Cardiac muscle cell (in vitro differentiated cells and primary cell): ENCODE measurements at regions not wholly inside any gene's neighbourhood (a gene's known extent, or its start where the extent isn't known, plus 50 kb on each side); places are given as distances from the start of the nearest gene placed in this dataset.

Source experiments
- DNase-seq, 2 donors: peaks; one replicate each; pipeline versions ENCODE4 v3.0.0 to v3.0.0-alpha.2; 2010 to 2017; ENCODE audit warnings: low read depth in 1 of 2, low spot score in 1 of 2
- H3K27ac ChIP-seq: fragments of 200-600 bp; sonication (generic); 2 replicates; pipeline ENCODE4 v1.5.1; 2016
- H3K27me3 ChIP-seq: fragments of 200-600 bp; sonication (generic); 2 replicates; pipeline ENCODE4 v1.6.0; 2016; ENCODE audit warnings: control low read depth
- H3K36me3 ChIP-seq: fragments of 200-600 bp; sonication (generic); 2 replicates; pipeline ENCODE4 v1.5.1; 2016; ENCODE audit warnings: control low read depth
- H3K4me1 ChIP-seq: fragments of 200-600 bp; sonication (generic); 2 replicates; pipeline ENCODE4 v1.8.1; 2017; ENCODE audit warnings: low read depth, mild to moderate bottlenecking, mixed run types
- H3K4me3 ChIP-seq: fragments of 200-600 bp; sonication (generic); 2 replicates; pipeline ENCODE4 v1.5.1; 2016; ENCODE audit warnings: mild to moderate bottlenecking
- H3K9me3 ChIP-seq: fragments of 200-600 bp; sonication (generic); 2 replicates; pipeline ENCODE4 v1.5.1; 2017; ENCODE audit warnings: low read depth, mild to moderate bottlenecking, control low read depth
- CTCF ChIP-seq: IDR thresholded peaks from 2 replicates; pipeline ENCODE4 v1.5.1; 2012; ENCODE audit warnings: low read depth, mild to moderate bottlenecking, low read length

- DNase-seq: no peak
- TF ChIP-seq CTCF: no peak
- H3K4me1 ChIP-seq: peaks cover 43% of the 10 kb centered on the region
- H3K27me3 ChIP-seq: no peaks in the 10 kb centered on the region
- H3K36me3 ChIP-seq: no peaks in the 10 kb centered on the region
- no peak overlapping the region for H3K27ac ChIP-seq
- no peaks in the 10 kb centered on the region for H3K9me3 ChIP-seq
- H3K4me3 ChIP-seq: no peak overlapping the region
These were observed 303.0 kb upstream of the MSX2 start for GRCh38 chr5:174421408-174421805.

GRCh38 chr5:174423558-174423957 lies 300.8 kb upstream of the MSX2 start:
- peak overlapping the region; percentile 46 for H3K27ac ChIP-seq
- H3K4me3 ChIP-seq: no peak overlapping the region
- H3K4me1 ChIP-seq: peaks cover 43% of the 10 kb centered on the region
- TF ChIP-seq CTCF: no peak
- no peaks in the 10 kb centered on the region for H3K9me3 ChIP-seq
- no peaks in the 10 kb centered on the region for H3K36me3 ChIP-seq
- DNase-seq: peak in 1 of 2 donors; percentile 27
- no peaks in the 10 kb centered on the region for H3K27me3 ChIP-seq

DNA sequence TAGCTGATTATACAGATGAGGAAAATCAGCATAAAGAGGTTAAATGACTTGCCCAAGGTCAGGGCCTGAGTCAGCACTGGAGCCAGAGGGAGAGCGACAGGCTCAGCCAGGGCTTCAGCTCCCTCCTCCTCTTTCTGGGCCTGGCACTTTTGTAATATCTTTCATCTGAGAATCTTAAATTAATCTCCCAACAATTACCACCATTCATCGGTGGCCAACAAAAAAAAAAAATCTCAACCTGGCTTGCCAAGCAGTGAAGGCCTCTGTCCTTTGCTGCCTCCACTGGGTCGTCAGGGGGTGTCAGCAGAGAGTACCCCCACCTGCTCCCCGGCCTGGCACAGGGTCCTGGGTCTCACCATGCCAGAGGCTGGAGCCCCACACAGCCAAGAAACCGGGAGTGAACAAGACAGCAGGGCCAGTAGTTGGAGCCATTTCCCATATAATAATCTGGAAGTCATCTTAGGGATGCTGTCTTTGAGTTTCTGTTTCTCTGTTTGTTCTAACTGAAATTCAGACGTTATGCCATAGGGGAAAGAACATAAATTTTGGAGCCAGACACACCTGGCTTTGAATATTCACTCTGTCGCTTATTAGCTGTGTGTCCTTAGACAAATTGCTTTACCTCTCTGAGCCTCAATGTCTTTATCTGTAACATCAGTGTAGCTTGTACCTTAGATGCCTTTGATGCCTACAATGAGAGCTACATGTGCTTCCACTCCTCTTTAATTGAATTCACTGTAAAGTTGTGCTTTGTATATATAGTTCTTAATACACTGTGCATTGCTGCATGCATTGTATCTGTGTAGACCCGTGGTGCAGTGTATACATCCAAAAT lies 299.9 kb upstream of the MSX2 start:
- TF ChIP-seq CTCF: no peak
- Histone ChIP-seq H3K36me3 (no peaks in the 10 kb centered on the region), H3K27ac (peak overlapping the region; percentile 70), H3K4me3 (no peak overlapping the region), H3K4me1 (peaks cover 43% of the 10 kb centered on the region), H3K27me3 (no peaks in the 10 kb centered on the region), H3K9me3 (no peaks in the 10 kb centered on the region)
- DNase-seq: peak; percentile 6 to 22

DNA sequence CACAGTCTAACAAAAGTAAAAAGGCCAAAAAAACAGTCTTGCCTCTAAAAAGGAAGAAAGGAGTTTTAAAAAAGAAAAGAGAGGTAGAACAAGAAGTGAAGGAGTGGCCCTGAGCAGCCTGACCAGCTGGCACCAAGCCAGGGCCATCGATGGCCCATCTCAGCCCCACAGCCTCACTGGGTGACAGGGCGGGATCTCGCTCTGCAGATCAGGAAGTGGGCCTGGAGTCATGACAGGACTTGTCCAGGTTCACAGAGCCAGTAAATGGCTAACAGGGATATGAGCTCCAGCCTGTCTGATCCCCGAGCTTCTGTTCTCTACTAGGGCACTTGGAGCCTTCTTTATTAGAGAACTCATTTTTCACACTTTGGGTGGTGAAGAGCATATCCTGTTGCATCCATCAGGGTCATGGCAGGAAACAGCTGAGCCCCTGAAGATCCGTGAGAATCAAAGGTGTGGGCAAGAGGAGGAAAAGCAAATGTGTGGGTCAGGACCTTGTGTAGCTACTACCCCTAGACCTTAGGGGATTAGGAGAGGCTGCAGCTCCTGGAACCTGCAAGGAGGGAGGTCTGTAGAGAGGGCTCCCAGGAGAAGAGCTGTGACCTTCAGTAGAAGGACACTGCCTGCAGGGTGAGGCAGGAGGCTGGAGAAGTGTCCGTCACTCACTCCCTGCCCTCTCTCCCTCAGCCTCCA lies 299.0 kb upstream of the MSX2 start:
- Histone ChIP-seq H3K36me3 (no peaks in the 10 kb centered on the region), H3K4me3 (no peak overlapping the region), H3K27ac (peak overlapping the region; percentile 70), H3K27me3 (no peaks in the 10 kb centered on the region), H3K9me3 (no peaks in the 10 kb centered on the region), H3K4me1 (peaks cover 39% of the 10 kb centered on the region)
- DNase-seq: peak in 1 of 2 donors; percentile 56
- TF ChIP-seq CTCF: no peak

GRCh38 chr5:174425964-174426290 lies 298.5 kb upstream of the MSX2 start:
- peak overlapping the region; percentile 70 for H3K27ac ChIP-seq
- no peak for TF ChIP-seq CTCF
- no peak overlapping the region for H3K4me3 ChIP-seq
- H3K36me3 ChIP-seq: no peaks in the 10 kb centered on the region
- DNase-seq: no peak
- H3K27me3 ChIP-seq: no peaks in the 10 kb centered on the region
- peaks cover 39% of the 10 kb centered on the region for H3K4me1 ChIP-seq
- H3K9me3 ChIP-seq: no peaks in the 10 kb centered on the region
